Keratinocyte (primary cell): ENCODE measurements at regions not wholly inside any gene's neighbourhood (a gene's known extent, or its start where the extent isn't known, plus 50 kb on each side); places are given as distances from the start of the nearest gene placed in this dataset.

Experiments
- EZH2 ChIP-seq: IDR thresholded peaks from one replicate; pipeline ENCODE4 v1.6.1; 2012; ENCODE audit warnings: inconsistent platforms, mild to moderate bottlenecking, low read length, moderate library complexity
- TF ChIP-seq, protein P1 (sequence below), 3 experiments: IDR thresholded peaks in 1 of 3; conservative IDR thresholded peaks in 1 of 3; optimal IDR thresholded peaks in 1 of 3; 2 replicates in 2 of 3; 3 replicates in 1 of 3; pipeline versions ENCODE3 to v1.5.1; 2011; ENCODE audit warnings: low read length in 3 of 3, mild to moderate bottlenecking in 3 of 3, moderate library complexity in 2 of 3, control low read depth in 1 of 3, inconsistent platforms in 1 of 3; ENCODE audit not compliant: insufficient read depth in 2 of 3; ENCODE audit errors: extremely low read depth in 1 of 3

- TF ChIP-seq, protein P1, sequence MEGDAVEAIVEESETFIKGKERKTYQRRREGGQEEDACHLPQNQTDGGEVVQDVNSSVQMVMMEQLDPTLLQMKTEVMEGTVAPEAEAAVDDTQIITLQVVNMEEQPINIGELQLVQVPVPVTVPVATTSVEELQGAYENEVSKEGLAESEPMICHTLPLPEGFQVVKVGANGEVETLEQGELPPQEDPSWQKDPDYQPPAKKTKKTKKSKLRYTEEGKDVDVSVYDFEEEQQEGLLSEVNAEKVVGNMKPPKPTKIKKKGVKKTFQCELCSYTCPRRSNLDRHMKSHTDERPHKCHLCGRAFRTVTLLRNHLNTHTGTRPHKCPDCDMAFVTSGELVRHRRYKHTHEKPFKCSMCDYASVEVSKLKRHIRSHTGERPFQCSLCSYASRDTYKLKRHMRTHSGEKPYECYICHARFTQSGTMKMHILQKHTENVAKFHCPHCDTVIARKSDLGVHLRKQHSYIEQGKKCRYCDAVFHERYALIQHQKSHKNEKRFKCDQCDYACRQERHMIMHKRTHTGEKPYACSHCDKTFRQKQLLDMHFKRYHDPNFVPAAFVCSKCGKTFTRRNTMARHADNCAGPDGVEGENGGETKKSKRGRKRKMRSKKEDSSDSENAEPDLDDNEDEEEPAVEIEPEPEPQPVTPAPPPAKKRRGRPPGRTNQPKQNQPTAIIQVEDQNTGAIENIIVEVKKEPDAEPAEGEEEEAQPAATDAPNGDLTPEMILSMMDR (optimal IDR thresholded peaks at IDR 0.05 in 1 of 3, IDR thresholded peaks at IDR 0.05 in 1 of 3, conservative IDR thresholded peaks at IDR 0.05 in 1 of 3; ENCODE audit: extremely low read depth in 1 of 3, insufficient read depth in 2 of 3, low read length in 3 of 3): no peak
- no peak for TF ChIP-seq EZH2
Observed at GRCh38 chrX:44042116-44042515, 68.9 kb upstream of the NDP start.
